LoVo (cell line): ENCODE measurements at regions not wholly inside any gene's neighbourhood (a gene's known extent, or its start where the extent isn't known, plus 50 kb on each side); places are given as distances from the start of the nearest gene placed in this dataset.
"Not testable (repeated sequence)": the region's sequence is repeated elsewhere in the genome, so short reads cannot be mapped to it uniquely, and the experiment has no call there.

Experiments used
- DNase-seq: peaks from one replicate; pipeline ENCODE4 v3.0.0-alpha.2; 2016; ENCODE audit warnings: low spot score

- DNase-seq: no peak
Measured at GRCh38 chr1:171397851-171398469, 84.0 kb downstream of the FMO4 start.

DNA sequence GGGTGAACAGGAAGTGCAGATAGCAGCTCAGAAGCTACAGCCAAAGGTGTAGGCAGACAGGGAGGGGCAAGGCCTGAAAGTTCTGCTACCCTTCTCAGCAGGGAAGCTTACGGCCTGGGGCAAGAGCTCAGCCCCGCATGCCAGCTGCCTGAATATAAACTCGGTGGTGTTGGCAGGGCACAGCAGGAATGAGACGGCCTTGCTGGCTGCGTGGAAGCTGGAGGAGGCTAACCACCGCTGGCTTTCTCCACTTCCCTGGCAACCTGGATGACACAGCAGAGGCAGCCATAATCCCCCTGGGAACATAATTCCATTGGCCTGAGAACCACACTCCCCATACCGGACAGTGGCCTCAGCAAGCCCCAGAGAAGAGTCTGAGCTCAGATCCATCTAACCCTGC, 81.9 kb upstream of the PRRC2C start:
- DNase-seq: peak; percentile 15

DNA sequence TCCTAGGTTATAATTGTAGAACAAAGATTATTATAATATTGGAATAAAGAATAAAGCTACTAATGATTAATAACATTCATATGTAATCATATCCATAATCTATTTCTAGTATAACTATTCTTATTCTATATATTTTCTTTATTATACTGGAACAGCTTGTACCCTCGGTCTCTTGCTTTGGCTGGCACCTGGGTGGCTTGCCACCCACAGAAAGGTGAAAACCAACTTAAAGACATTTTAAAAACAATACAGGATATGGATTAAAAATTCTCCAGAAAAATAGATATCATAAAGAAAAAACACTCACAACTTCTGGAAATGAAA, 80.0 kb upstream of the PRRC2C start:
- DNase-seq: no peak

- not testable (repeated sequence) for DNase-seq
Measured at GRCh38 chr1:171413557-171413956, 71.8 kb upstream of the PRRC2C start.

- DNase-seq: no peak
Measured at GRCh38 chr1:171418546-171418945, 66.8 kb upstream of the PRRC2C start.

GRCh38 chr1:171420810-171421209, 64.5 kb upstream of the PRRC2C start:
- peak; percentile 4 for DNase-seq

- no peak for DNase-seq
Measured at GRCh38 chr1:171421413-171422020, 63.8 kb upstream of the PRRC2C start.

DNA sequence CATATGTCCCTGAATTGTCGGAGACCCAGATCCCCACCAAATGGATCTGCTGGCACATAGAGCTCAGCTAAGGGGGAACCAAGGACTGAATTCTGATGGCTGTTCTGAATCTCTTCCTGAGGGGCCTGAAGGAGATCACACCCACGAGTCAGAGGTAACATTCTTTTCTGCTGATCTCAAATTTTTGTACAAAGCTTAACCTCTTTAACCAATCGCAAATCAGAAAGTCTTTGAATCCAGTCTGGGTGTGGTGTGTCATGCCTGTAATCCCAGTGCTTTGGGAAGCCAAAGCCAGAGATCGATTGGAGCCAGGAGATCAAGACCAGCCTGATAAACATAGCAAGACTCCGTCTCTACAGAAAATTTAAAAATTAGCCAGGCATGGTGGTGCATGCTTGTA, 62.8 kb upstream of the PRRC2C start:
- no peak for DNase-seq

DNA sequence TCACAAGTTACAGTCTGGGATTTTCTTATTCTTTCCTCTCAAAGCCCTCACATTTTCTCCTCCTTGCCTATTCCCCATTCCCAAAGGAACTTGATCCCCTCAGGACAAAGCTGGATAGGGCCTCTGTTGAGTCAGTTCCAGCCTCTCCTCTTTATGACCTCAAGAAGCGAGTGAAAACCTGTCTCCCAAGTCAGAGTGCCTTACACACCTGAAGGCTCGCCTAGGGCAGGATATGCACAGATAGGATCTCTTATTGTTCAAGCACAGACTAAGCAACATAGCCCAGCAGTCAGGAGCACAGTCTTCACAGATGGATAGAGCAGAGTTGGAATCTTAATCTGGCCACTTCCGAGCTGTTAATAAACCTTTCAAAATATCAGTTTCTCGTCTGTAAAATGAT, 60.8 kb upstream of the PRRC2C start:
- DNase-seq: no peak

- DNase-seq: no peak
Measured at GRCh38 chr1:171426645-171427044, 58.7 kb upstream of the PRRC2C start.

GRCh38 chr1:171427852-171428471, 57.4 kb upstream of the PRRC2C start:
- DNase-seq: no peak

GRCh38 chr1:171429137-171429536, 56.2 kb upstream of the PRRC2C start:
- DNase-seq: no peak

- no peak for DNase-seq
Measured at GRCh38 chr1:171431994-171432393, 53.3 kb upstream of the PRRC2C start.

DNA sequence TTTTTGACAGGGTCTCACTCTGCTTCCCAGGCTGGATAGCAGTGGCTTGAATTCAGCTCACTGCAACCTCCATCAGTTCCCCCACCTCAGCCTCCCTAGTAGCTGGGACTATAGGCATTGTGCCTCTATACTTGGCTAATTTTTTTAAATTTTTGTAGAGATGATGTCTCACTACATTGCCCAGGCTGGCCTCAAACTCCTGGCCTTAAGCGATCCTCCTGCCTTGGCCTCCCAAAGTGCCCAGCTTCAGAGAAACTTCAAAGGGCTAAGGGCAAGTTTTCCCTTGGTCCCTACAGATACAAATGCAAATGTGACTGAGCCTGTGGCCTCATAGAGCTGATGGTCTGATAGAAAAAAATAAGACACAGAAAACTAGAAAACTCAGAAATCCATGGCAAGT, 52.9 kb upstream of the PRRC2C start:
- DNase-seq: no peak

- no peak for DNase-seq
Measured at GRCh38 chr1:171433451-171433850, 51.9 kb upstream of the PRRC2C start.

GRCh38 chr1:171434717-171435346, 50.5 kb upstream of the PRRC2C start:
- peak; percentile 60 for DNase-seq
